LNCAP (cell line): ENCODE measurements at regions not wholly inside any gene's neighbourhood (a gene's known extent, or its start where the extent isn't known, plus 50 kb on each side); places are given as distances from the start of the nearest gene placed in this dataset.

Experiments used
- TF ChIP-seq, protein P1 (sequence below): fragments of 450-650 bp; IDR thresholded peaks from 2 replicates; pipeline ENCODE4 v1.5.1; 2017; ENCODE audit warnings: mild to moderate bottlenecking

DNA sequence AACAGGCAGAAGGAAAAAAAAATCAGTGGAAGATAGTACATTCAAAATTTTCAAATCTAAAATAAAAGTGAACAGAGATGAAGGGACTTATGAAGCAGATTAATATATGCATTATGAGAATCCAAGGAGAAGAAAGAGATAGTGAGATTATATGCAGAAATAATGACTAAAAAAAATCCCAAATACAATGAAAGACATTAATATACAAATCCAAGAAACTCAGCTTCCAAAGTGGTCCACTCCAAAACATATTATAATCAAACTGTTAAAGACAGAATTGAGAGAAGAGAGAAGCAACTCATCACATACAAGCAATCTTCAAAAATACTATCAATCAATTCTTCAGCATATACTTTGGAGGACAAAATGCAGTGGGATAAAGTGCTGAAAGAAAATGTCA, 73.5 kb upstream of the CARMIL1 start:
- TF ChIP-seq, protein P1, sequence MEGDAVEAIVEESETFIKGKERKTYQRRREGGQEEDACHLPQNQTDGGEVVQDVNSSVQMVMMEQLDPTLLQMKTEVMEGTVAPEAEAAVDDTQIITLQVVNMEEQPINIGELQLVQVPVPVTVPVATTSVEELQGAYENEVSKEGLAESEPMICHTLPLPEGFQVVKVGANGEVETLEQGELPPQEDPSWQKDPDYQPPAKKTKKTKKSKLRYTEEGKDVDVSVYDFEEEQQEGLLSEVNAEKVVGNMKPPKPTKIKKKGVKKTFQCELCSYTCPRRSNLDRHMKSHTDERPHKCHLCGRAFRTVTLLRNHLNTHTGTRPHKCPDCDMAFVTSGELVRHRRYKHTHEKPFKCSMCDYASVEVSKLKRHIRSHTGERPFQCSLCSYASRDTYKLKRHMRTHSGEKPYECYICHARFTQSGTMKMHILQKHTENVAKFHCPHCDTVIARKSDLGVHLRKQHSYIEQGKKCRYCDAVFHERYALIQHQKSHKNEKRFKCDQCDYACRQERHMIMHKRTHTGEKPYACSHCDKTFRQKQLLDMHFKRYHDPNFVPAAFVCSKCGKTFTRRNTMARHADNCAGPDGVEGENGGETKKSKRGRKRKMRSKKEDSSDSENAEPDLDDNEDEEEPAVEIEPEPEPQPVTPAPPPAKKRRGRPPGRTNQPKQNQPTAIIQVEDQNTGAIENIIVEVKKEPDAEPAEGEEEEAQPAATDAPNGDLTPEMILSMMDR = no peak

DNA sequence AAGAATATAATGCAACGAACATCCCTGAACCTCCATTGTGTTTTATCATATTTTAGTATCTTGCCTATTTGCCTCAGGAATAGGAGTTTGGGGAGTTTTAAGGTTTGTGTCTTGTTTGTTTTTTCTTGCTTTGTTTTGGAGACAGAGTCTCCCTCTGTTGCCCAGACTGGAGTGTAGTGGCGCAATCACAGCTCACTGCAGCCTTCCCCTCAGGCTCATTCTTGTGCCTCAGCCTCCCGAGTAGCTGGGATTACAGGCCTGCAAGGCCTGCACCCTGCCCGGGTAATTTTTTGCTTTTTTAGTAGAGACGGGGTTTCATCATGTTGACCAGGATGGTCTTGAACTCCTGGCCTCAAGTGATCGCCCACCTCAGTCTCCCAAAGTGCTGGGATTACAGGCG, 63.3 kb upstream of the CARMIL1 start:
- TF ChIP-seq, protein P1 = no peak

DNA sequence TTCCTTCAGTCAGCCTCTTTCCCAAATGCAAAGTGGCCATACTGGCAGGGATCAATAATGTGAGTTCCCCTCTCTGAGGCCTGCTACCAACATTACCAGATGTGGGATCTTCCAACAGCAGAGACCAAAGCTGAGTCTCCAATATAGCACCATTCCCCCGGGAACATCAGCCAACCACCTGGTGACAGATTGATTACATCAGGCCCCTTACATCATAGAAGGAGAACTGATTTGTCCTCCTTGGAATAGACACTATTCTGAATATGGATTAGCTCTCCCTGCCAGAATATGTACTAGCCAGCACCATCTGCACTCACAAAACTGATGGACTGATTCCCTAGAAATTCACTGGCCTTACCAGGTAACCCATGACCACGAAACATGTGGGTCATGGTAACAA, 61.9 kb upstream of the CARMIL1 start:
- TF ChIP-seq, protein P1 = no peak

DNA sequence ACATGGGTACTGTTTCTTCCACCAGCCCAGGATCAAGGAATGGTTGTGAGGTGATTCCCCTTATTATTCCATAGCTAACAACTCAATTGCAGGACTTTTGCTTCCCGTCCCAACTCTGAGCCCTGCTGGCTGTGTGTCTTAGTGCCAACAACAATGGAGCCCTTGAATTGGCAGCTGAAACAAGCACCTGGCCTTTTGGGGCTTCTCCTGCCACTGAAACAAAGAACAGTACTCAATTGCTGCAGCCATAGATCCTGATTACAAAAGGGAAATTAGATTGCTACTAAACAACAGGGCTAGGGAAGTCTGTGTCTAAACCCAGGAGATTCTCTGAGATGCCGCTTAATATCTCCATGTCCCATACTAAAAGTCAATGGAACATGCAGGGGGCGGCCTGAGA, 61.3 kb upstream of the CARMIL1 start:
- TF ChIP-seq, protein P1 = no peak

DNA sequence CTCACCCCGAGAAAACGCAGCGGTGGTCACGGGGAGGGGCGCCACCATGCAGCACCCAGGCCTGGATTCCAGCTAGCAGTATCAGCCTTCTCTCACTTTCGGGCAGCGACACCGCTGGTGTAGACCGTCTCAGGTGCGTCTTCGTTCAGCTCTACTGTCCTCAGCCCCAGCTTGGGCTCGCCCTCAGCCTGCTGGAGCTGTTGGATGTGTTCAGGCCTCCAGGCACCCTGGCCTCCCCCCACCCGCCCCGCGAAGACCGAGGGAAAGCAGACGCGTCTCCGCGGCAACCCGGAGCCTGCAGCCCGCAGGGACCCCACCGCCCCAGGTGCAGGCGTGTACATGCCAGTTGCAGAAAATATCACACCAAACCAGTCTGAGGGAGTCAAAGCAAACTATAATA, 60.8 kb upstream of the CARMIL1 start:
- TF ChIP-seq, protein P1 = no peak

DNA sequence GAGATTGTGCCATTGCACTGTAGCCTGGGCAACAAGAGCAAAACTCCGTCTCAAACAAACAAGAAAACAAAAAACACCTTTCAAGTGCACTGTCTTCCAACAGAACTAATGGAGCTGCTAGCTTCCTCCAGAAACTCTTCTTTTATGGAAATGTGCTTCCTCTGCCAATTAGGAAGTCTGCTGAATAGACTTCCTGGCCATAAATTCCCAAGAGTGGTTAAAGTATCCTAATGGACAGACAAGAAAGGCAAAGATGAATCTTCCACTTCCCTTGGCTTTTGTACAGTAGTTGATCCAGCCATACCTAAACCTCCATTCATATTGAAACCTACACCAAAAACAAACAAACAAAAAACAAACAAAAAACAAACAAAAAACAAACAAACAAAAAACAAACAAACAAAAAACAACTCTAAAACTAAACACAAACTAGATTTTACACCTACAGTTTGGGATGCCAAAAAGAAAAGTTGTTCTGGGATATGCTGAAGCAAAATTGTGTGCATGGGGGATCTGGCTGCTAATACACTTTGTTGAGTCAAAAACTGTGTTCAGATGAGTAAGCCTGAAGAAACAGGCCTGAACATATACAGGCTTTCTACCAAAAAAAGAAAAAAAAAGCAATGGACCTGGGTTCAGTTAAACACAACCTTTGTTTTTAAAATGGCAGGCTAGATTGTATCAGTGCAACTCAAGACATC, 59.8 kb upstream of the CARMIL1 start:
- TF ChIP-seq, protein P1 = no peak

DNA sequence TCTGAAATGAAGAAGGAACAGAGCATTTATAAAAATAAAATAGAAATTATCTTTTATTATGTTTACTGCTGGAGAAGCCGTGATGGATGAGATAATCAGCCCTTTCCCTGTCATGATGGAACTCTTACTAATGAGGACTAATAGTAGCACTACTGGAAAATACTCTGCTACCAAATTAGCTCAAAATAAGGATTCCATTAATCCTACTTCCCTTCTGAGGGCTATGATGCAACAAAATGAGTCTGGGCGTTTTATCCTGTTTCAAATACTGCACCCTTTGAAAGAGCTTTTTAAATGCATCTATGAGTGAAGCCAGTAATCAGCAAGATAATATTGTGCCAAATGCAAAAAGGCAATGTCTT, 59.3 kb upstream of the CARMIL1 start:
- TF ChIP-seq, protein P1 = no peak

DNA sequence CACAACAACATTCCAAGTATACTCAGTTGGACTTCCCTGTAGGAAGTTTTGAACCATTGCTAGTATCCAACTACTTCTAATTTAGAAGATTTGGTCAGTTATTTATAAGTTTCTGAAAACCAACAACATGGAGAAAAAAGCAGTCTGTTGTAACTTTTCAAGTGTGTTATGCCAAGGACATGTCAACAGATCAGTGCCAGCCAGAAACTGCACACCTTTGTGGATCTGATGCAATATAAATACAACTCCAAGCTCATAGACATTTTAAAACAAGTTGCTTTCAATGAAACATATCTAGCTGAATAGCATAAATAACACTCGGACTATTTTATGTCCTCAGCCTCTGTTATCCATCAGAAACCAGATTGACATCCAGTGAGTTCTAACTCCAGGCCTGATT, 58.3 kb upstream of the CARMIL1 start:
- TF ChIP-seq, protein P1 = no peak
